ENCODE measurements at regions not wholly inside any gene's neighbourhood (a gene's known extent, or its start where the extent isn't known, plus 50 kb on each side); places are given as distances from the start of the nearest gene placed in this dataset.

- intact Hi-C loops (cut with DNase I), result no loop called here
- WGBS, 2 donors, result 33 to 49% methylated on average over 4 of the region's 4 CpGs
- no peak for TF ChIP-seq CTCF (IDR thresholded peaks at IDR 0.05)
- FAIRE-seq (no peak), ATAC-seq (no peak), DNase-seq (no peak)
- peak overlapping the region in 1 of 4 donors; percentile 4 for H3K4me3 ChIP-seq
- H3K9me3 ChIP-seq, result no peaks in the 10 kb centered on the region
- H3K27me3 ChIP-seq, result no peaks in the 10 kb centered on the region
- H3K27ac ChIP-seq, result no peak overlapping the region
- H3K4me1 ChIP-seq, result no peaks in the 10 kb centered on the region
- H3K36me3 ChIP-seq, result no peaks in the 10 kb centered on the region
Measured at GRCh38 chr9:80158554-80159170, 586.9 kb downstream of the TLE4 start.

- FAIRE-seq (no peak), ATAC-seq (peak in 2 of 4 donors; percentile 44 to 59), DNase-seq (no peak)
- 14 to 16% methylated on average over 4 of the region's 4 CpGs for WGBS, 2 donors
- Histone ChIP-seq H3K9me3 (no peaks in the 10 kb centered on the region), H3K36me3 (no peaks in the 10 kb centered on the region), H3K4me1 (no peaks in the 10 kb centered on the region), H3K4me3 (peak overlapping the region in 1 of 4 donors; percentile 4), H3K27me3 (no peaks in the 10 kb centered on the region), H3K27ac (no peak overlapping the region)
- intact Hi-C loops (cut with DNase I), result no loop called here
- no peak for TF ChIP-seq CTCF (IDR thresholded peaks at IDR 0.05)
Measured at GRCh38 chr9:80158131-80158530, 586.4 kb downstream of the TLE4 start.

GRCh38 chr9:80157561-80157983 is 585.8 kb downstream of the TLE4 start:
- intact Hi-C loops (cut with DNase I), result no loop called here
- no peaks in the 10 kb centered on the region for H3K27me3 ChIP-seq
- H3K4me1 ChIP-seq, result no peaks in the 10 kb centered on the region
- H3K9me3 ChIP-seq, result no peaks in the 10 kb centered on the region
- TF ChIP-seq CTCF (IDR thresholded peaks at IDR 0.05), result no peak
- FAIRE-seq (peak; percentile 45), DNase-seq (no peak), ATAC-seq (no peak)
- H3K36me3 ChIP-seq, result no peaks in the 10 kb centered on the region
- H3K4me3 ChIP-seq, result no peak overlapping the region
- H3K27ac ChIP-seq, result no peak overlapping the region
- WGBS, 2 donors, result 33% methylated on average over 4 of the region's 4 CpGs

- no peak for TF ChIP-seq CTCF (IDR thresholded peaks at IDR 0.05)
- DNase-seq (no peak), FAIRE-seq (no peak), ATAC-seq (no peak)
- no peaks in the 10 kb centered on the region for H3K27me3 ChIP-seq
- H3K4me1 ChIP-seq, result no peaks in the 10 kb centered on the region
- H3K9me3 ChIP-seq, result no peaks in the 10 kb centered on the region
- 84 to 95% methylated on average over 2 of the region's 2 CpGs for WGBS, 2 donors
- no peak overlapping the region for H3K27ac ChIP-seq
- no peak overlapping the region for H3K4me3 ChIP-seq
- intact Hi-C loops (cut with DNase I), result no loop called here
- H3K36me3 ChIP-seq, result no peaks in the 10 kb centered on the region
Measured at GRCh38 chr9:80156756-80157472, 585.1 kb downstream of the TLE4 start.

- H3K27ac ChIP-seq, result no peak overlapping the region
- H3K27me3 ChIP-seq, result no peaks in the 10 kb centered on the region
- 57 to 58% methylated on average over 2 of the region's 2 CpGs for whole genome bisulfite sequencing, 2 donors
- H3K9me3 ChIP-seq, result no peaks in the 10 kb centered on the region
- no peak overlapping the region for H3K4me3 ChIP-seq
- H3K36me3 ChIP-seq, result no peaks in the 10 kb centered on the region
- FAIRE-seq (no peak), ATAC-seq (no peak), DNase-seq (no peak)
- H3K4me1 ChIP-seq, result no peaks in the 10 kb centered on the region
- intact Hi-C loops (cut with DNase I), result no loop called here
- no peak for TF ChIP-seq CTCF (IDR thresholded peaks at IDR 0.05)
Measured at GRCh38 chr9:80156262-80156661, 584.5 kb downstream of the TLE4 start.

Data from pancreas (tissue), 10 donors.